Astrocyte (in vitro differentiated cells and primary cell): ENCODE measurements at regions not wholly inside any gene's neighbourhood (a gene's known extent, or its start where the extent isn't known, plus 50 kb on each side); places are given as distances from the start of the nearest gene placed in this dataset.

Experiments
- CTCF ChIP-seq: IDR thresholded peaks from 2 replicates; pipeline ENCODE4 v1.5.1; 2011; ENCODE audit warnings: low read depth, mild to moderate bottlenecking, inconsistent platforms, low read length, moderate library complexity; ENCODE audit not compliant: insufficient read depth
- EZH2 ChIP-seq: IDR thresholded peaks from 2 replicates; pipeline ENCODE4 v1.6.1; 2012; ENCODE audit warnings: mild to moderate bottlenecking, low read length, inconsistent platforms; ENCODE audit not compliant: insufficient read depth

- no peak for TF ChIP-seq CTCF
- no peak for TF ChIP-seq EZH2
Observed at GRCh38 chr3:164186095-164186494, 892.2 kb downstream of the SI start.
